ENCODE measurements at regions not wholly inside any gene's neighbourhood (a gene's known extent, or its start where the extent isn't known, plus 50 kb on each side); places are given as distances from the start of the nearest gene placed in this dataset.

DNA sequence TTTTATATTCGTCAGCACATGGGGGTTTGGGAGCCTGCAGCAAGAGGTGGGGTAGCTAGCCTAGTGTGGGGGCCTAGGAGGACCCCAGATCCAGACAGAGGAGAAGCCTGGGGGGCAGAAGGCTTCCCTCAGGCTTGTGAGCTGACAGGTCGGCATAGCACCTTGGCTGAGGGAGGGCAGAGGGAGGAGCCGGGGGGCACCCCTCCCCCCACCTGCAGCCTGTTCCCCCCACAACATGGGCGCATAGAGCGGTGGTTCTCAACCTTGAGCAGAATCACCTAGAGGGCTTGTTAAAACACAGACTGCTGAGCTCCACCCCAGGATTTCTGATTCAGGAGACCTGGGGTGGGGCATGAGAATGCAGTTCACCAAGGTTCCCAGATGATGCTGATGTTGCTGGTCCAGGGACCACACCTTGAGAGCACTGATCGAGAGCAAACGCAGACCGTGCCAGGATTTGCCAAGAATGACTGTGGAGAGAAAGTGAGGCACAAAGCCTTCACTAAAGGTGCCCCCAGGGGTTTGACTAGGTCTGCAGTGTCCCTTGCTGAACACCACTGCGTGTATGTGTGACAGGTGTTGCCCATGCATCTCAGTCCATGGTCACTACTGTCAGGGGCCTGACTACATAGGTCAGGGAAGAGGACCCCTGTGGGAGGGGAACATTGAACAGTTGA is 163.3 kb downstream of the MACROH2A1 start:
- TF ChIP-seq GATA3 (IDR thresholded peaks at IDR 0.05; ENCODE audit: borderline replicate concordance) (no peak), POLR2A (IDR thresholded peaks at IDR 0.05; ENCODE audit: low read length) (no peak), CHD4 (IDR thresholded peaks at IDR 0.05; ENCODE audit: borderline replicate concordance) (no peak), TP53 (CRISPR knock-in tag; IDR thresholded peaks at IDR 0.05) (no peak), CHD2 (IDR thresholded peaks at IDR 0.05; ENCODE audit: low read length, partially characterized antibody) (no peak), MAFK (IDR thresholded peaks at IDR 0.05; ENCODE audit: partially characterized antibody) (no peak)
- TF ChIP-seq, protein P1, sequence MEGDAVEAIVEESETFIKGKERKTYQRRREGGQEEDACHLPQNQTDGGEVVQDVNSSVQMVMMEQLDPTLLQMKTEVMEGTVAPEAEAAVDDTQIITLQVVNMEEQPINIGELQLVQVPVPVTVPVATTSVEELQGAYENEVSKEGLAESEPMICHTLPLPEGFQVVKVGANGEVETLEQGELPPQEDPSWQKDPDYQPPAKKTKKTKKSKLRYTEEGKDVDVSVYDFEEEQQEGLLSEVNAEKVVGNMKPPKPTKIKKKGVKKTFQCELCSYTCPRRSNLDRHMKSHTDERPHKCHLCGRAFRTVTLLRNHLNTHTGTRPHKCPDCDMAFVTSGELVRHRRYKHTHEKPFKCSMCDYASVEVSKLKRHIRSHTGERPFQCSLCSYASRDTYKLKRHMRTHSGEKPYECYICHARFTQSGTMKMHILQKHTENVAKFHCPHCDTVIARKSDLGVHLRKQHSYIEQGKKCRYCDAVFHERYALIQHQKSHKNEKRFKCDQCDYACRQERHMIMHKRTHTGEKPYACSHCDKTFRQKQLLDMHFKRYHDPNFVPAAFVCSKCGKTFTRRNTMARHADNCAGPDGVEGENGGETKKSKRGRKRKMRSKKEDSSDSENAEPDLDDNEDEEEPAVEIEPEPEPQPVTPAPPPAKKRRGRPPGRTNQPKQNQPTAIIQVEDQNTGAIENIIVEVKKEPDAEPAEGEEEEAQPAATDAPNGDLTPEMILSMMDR (IDR thresholded peaks at IDR 0.05), result no peak

Measured in A549 (cell line).